T-cell (primary cell): ENCODE measurements at regions not wholly inside any gene's neighbourhood (a gene's known extent, or its start where the extent isn't known, plus 50 kb on each side); places are given as distances from the start of the nearest gene placed in this dataset.

ENCODE experiments used
- ATAC-seq, 4 experiments: fragments of 200-7000 bp in 3 of 4; fragments of 150-1000 bp in 1 of 4; cut with Tn5 transposase; replicated peaks in 1 of 4; 1 replicate in 3 of 4; 2 replicates in 1 of 4; pipeline ENCODE4 v1.10.0; 2021; ENCODE audit warnings: moderate library complexity in 3 of 4, mild to moderate bottlenecking in 2 of 4, moderate number of reproducible peaks in 1 of 4
- CTCF ChIA-PET, 2 donors: fragments of 300-600 bp; sonication (Branson Sonifier 250); formaldehyde crosslinking; loops; one replicate each; lab custom pipeline; 2022; ENCODE audit warnings: antibody characterized with exemption in 2 of 2; lab: Charles Lee
- POLR2A ChIA-PET, 2 donors: fragments of 300-600 bp; sonication (Branson Sonifier 250); formaldehyde crosslinking; loops; one replicate each; lab custom pipeline; 2022; ENCODE audit warnings: antibody characterized with exemption in 2 of 2; lab: Charles Lee
- DNase-seq, 35 experiments: peaks; one replicate each; pipeline versions ENCODE4 v3.0.0 to v3.0.0-alpha.2; 2013 to 2023
- H3K27ac ChIP-seq: one replicate; pipeline ENCODE4 v1.5.1; 2013; ENCODE audit warnings: low read length
- H3K27me3 ChIP-seq, 2 experiments: replicated peaks in 1 of 2; 1 replicate in 1 of 2; 2 replicates in 1 of 2; pipeline versions ENCODE4 v1.6.1 to v1.7.0; 2013; ENCODE audit warnings: low read length in 1 of 2, mixed read lengths in 1 of 2; ENCODE audit not compliant: control insufficient read depth in 2 of 2, insufficient read depth in 2 of 2; ENCODE audit errors: extremely low read depth in 1 of 2
- H3K36me3 ChIP-seq, 2 donors: 1 replicate in 1 of 2; 2 replicates in 1 of 2; pipeline versions ENCODE4 v1.6.1 to v1.7.0; 2013; ENCODE audit warnings: low read length in 1 of 2; ENCODE audit not compliant: control insufficient read depth in 2 of 2, insufficient read depth in 1 of 2; ENCODE audit errors: extremely low read depth in 1 of 2
- H3K4me1 ChIP-seq, 2 experiments: 1 replicate in 1 of 2; 2 replicates in 1 of 2; pipeline versions ENCODE4 v1.6.1 to v1.7.0; 2013; ENCODE audit warnings: low read length in 2 of 2, mixed read lengths in 1 of 2; ENCODE audit not compliant: insufficient read depth in 2 of 2, control insufficient read depth in 1 of 2; ENCODE audit errors: extremely low read depth in 1 of 2
- H3K4me3 ChIP-seq, 2 donors: 1 replicate in 1 of 2; 2 replicates in 1 of 2; pipeline versions ENCODE4 v1.5.1 to v1.7.0; 2013; ENCODE audit warnings: mild to moderate bottlenecking in 2 of 2, low read length in 1 of 2, moderate library complexity in 1 of 2; ENCODE audit not compliant: control insufficient read depth in 1 of 2; ENCODE audit errors: extremely low read depth in 1 of 2
- H3K9me3 ChIP-seq: 2 replicates; pipeline ENCODE4 v1.7.0; 2013
- H3K27ac Mint-ChIP-seq, 2 donors: one replicate each; pipeline ENCODE4 v1.8.0; 2020 to 2021; ENCODE audit warnings: mild to moderate bottlenecking in 2 of 2, mixed read lengths in 2 of 2
- H3K27me3 Mint-ChIP-seq, 2 donors: one replicate each; pipeline ENCODE4 v1.8.0; 2021 to 2022; ENCODE audit warnings: mixed read lengths in 2 of 2
- H3K36me3 Mint-ChIP-seq: one replicate; pipeline ENCODE4 v1.8.0; 2021; ENCODE audit warnings: mixed read lengths
- H3K4me1 Mint-ChIP-seq, 3 donors: one replicate each; pipeline ENCODE4 v1.8.0; 2020 to 2022; ENCODE audit warnings: mixed read lengths in 3 of 3, mild to moderate bottlenecking in 1 of 3
- H3K4me3 Mint-ChIP-seq, 3 donors: one replicate each; pipeline ENCODE4 v1.8.0; 2020 to 2022; ENCODE audit warnings: mild to moderate bottlenecking in 3 of 3, mixed read lengths in 3 of 3, moderate library complexity in 3 of 3
- H3K9me3 Mint-ChIP-seq, 3 donors: one replicate each; pipeline ENCODE4 v1.8.0; 2020 to 2022; ENCODE audit warnings: mixed read lengths in 3 of 3
- whole genome bisulfite sequencing: methylation state at CpG from one replicate; pipeline ENCODE4 v1.1.5; 2013; ENCODE audit warnings: missing lambda C conversion rate; ENCODE audit not compliant: insufficient coverage; 5-methylcytosine and 5-hydroxymethylcytosine counted together

- Histone ChIP-seq H3K27ac (no peak overlapping the region), H3K36me3 (no peaks in the 10 kb centered on the region), H3K4me3 (no peak overlapping the region), H3K4me1 (no peaks in the 10 kb centered on the region), H3K9me3 (no peaks in the 10 kb centered on the region), H3K27me3 (peaks cover 0 to 6% of the 10 kb centered on the region in 2 experiments)
- Mint-ChIP-seq H3K4me3 (no peak overlapping the region), H3K27me3 (peaks cover 3 to 4% of the 10 kb centered on the region in 2 donors), H3K36me3 (no peaks in the 10 kb centered on the region), H3K27ac (no peak overlapping the region), H3K4me1 (no peaks in the 10 kb centered on the region), H3K9me3 (peaks cover 2 to 4% (median 4%) of the 10 kb centered on the region in 3 donors)
- ChIA-PET CTCF (interaction anchor here in 1 of 2 donors (0.6 kb wide), 1 partner anchor 170 kb away, joined by 6 read pairs; no protein-coding TSS in a partner anchor), POLR2A (interaction anchor here (0.6 to 1.0 kb wide), 2 partner anchors 9 to 417 kb away, joined by 3 to 4 read pairs; no protein-coding TSS in a partner anchor)
- no CpG with 5 or more reads among the region's 3 CpGs for WGBS
- no peak for ATAC-seq
- DNase-seq: no peak
These were observed 254.7 kb upstream of the PFKP start for GRCh38 chr10:2812631-2813030.

- no peak for DNase-seq
- CTCF ChIA-PET: no interaction called here
- Histone ChIP-seq H3K4me3 (no peak overlapping the region), H3K4me1 (no peaks in the 10 kb centered on the region), H3K9me3 (peaks cover 2% of the 10 kb centered on the region), H3K27ac (no peak overlapping the region), H3K27me3 (peaks cover 0 to 4% of the 10 kb centered on the region in 2 experiments), H3K36me3 (no peaks in the 10 kb centered on the region)
- Mint-ChIP-seq H3K36me3 (no peaks in the 10 kb centered on the region), H3K27ac (no peak overlapping the region), H3K4me3 (no peak overlapping the region), H3K27me3 (peaks cover 12 to 13% of the 10 kb centered on the region in 2 donors), H3K9me3 (peaks cover 0 to 4% (median 0%) of the 10 kb centered on the region in 3 donors), H3K4me1 (no peaks in the 10 kb centered on the region)
- no peak for ATAC-seq
- POLR2A ChIA-PET: no interaction called here
- 67% methylated on average over 4 of the region's 5 CpGs for WGBS
These were observed 267.2 kb upstream of the PFKP start for GRCh38 chr10:2800178-2800577.

GRCh38 chr10:2798336-2799022 is 268.9 kb upstream of the PFKP start:
- Mint-ChIP-seq H3K4me1 (no peaks in the 10 kb centered on the region), H3K36me3 (no peaks in the 10 kb centered on the region), H3K27ac (no peak overlapping the region), H3K27me3 (peaks cover 13 to 17% of the 10 kb centered on the region in 2 donors), H3K9me3 (peaks cover 0 to 14% (median 8%) of the 10 kb centered on the region in 3 donors), H3K4me3 (no peak overlapping the region)
- Histone ChIP-seq H3K4me3 (no peak overlapping the region), H3K27me3 (peaks cover 0 to 4% of the 10 kb centered on the region in 2 experiments), H3K27ac (no peak overlapping the region), H3K36me3 (no peaks in the 10 kb centered on the region), H3K4me1 (no peaks in the 10 kb centered on the region), H3K9me3 (peaks cover 2% of the 10 kb centered on the region)
- DNase-seq (no peak), ATAC-seq (no peak)
- WGBS: 38% methylated on average over 2 of the region's 4 CpGs
- ChIA-PET CTCF (no interaction called here), POLR2A (interaction anchor here in 1 of 2 donors (0.6 kb wide), 1 partner anchor 56 kb away, joined by 5 read pairs; no protein-coding TSS in a partner anchor)

- CTCF ChIA-PET: no interaction called here
- H3K9me3 ChIP-seq: peaks cover 2% of the 10 kb centered on the region
- no peak for ATAC-seq
- peaks cover 0 to 15% (median 8%) of the 10 kb centered on the region in 3 donors for H3K9me3 Mint-ChIP-seq
- WGBS: no CpG with 5 or more reads among the region's 3 CpGs
- H3K36me3 Mint-ChIP-seq: no peaks in the 10 kb centered on the region
- no peaks in the 10 kb centered on the region for H3K4me1 ChIP-seq
- peak in 1 of 35 experiments; percentile 25 for DNase-seq
- no peaks in the 10 kb centered on the region for H3K27me3 ChIP-seq
- no peak overlapping the region for H3K27ac Mint-ChIP-seq
- no peak overlapping the region for H3K27ac ChIP-seq
- no peaks in the 10 kb centered on the region for H3K36me3 ChIP-seq
- H3K4me3 ChIP-seq: no peak overlapping the region
- POLR2A ChIA-PET: no interaction called here
- no peak overlapping the region for H3K4me3 Mint-ChIP-seq
- H3K4me1 Mint-ChIP-seq: peaks cover 0 to 3% (median 0%) of the 10 kb centered on the region in 3 donors
- peaks cover 7 to 17% of the 10 kb centered on the region in 2 donors for H3K27me3 Mint-ChIP-seq
These were observed 275.4 kb upstream of the PFKP start for GRCh38 chr10:2791774-2792443.

- no peak overlapping the region for H3K4me3 ChIP-seq
- no peak for ATAC-seq
- Mint-ChIP-seq H3K9me3 (peaks cover 0 to 10% (median 8%) of the 10 kb centered on the region in 3 donors), H3K4me3 (no peak overlapping the region), H3K27ac (no peak overlapping the region), H3K36me3 (no peaks in the 10 kb centered on the region), H3K27me3 (peaks cover 10 to 17% of the 10 kb centered on the region in 2 donors), H3K4me1 (peaks cover 0 to 3% (median 0%) of the 10 kb centered on the region in 3 donors)
- ChIA-PET POLR2A (no interaction called here), CTCF (no interaction called here)
- no peaks in the 10 kb centered on the region for H3K4me1 ChIP-seq
- H3K9me3 ChIP-seq: no peaks in the 10 kb centered on the region
- no CpG with 5 or more reads among the region's 15 CpGs for WGBS
- no peak overlapping the region for H3K27ac ChIP-seq
- peaks cover 0 to 4% of the 10 kb centered on the region in 2 experiments for H3K27me3 ChIP-seq
- H3K36me3 ChIP-seq: no peaks in the 10 kb centered on the region
- no peak for DNase-seq
These were observed 276.8 kb upstream of the PFKP start for GRCh38 chr10:2790396-2791188.

GRCh38 chr10:2786251-2786650 is 281.1 kb upstream of the PFKP start:
- Mint-ChIP-seq H3K27ac (no peak overlapping the region), H3K9me3 (no peaks in the 10 kb centered on the region), H3K36me3 (no peaks in the 10 kb centered on the region), H3K4me3 (no peak overlapping the region), H3K27me3 (peaks cover 25 to 38% of the 10 kb centered on the region in 2 donors), H3K4me1 (no peaks in the 10 kb centered on the region)
- CTCF ChIA-PET: no interaction called here
- POLR2A ChIA-PET: no interaction called here
- WGBS: 83% methylated on average over 1 of the region's 5 CpGs
- no peaks in the 10 kb centered on the region for H3K9me3 ChIP-seq
- H3K4me3 ChIP-seq: no peak overlapping the region
- no peak overlapping the region for H3K27ac ChIP-seq
- DNase-seq (no peak), ATAC-seq (no peak)
- H3K4me1 ChIP-seq: no peaks in the 10 kb centered on the region
- no peaks in the 10 kb centered on the region for H3K36me3 ChIP-seq
- peaks cover 0 to 15% of the 10 kb centered on the region in 2 experiments for H3K27me3 ChIP-seq
